Activated T-cell treated with anti-CD3 and anti-CD28 coated beads, Interleukin-2, amount 50 U/mL, for 4 hours (primary cell): ENCODE measurements at regions not wholly inside any gene's neighbourhood (a gene's known extent, or its start where the extent isn't known, plus 50 kb on each side); places are given as distances from the start of the nearest gene placed in this dataset.
A peak's percentile ranks its signal among the peaks of the same experiment; 100 is the strongest.
"Not testable (repeated sequence)": the region's sequence is repeated elsewhere in the genome, so short reads cannot be mapped to it uniquely, and the experiment has no call there.

Source experiments
- ATAC-seq, 2 donors: fragments of 200-7000 bp; cut with Tn5 transposase; one replicate each; pipeline ENCODE4 v1.10.0; 2021
- DNase-seq: peaks from one replicate; pipeline ENCODE4 v3.0.0-alpha.2; 2020
- H3K27me3 Mint-ChIP-seq: one replicate; pipeline ENCODE4 v1.8.0; 2021; ENCODE audit warnings: low read depth, mixed read lengths
- H3K36me3 Mint-ChIP-seq: one replicate; pipeline ENCODE4 v1.8.0; 2022; ENCODE audit warnings: mixed read lengths; ENCODE audit not compliant: insufficient read depth
- H3K4me1 Mint-ChIP-seq: one replicate; pipeline ENCODE4 v1.8.0; 2021; ENCODE audit warnings: low read depth, mixed read lengths
- H3K4me3 Mint-ChIP-seq: one replicate; pipeline ENCODE4 v1.8.0; 2021; ENCODE audit warnings: mild to moderate bottlenecking, moderate library complexity, mixed read lengths
- H3K9me3 Mint-ChIP-seq: one replicate; pipeline ENCODE4 v1.8.0; 2021; ENCODE audit warnings: mixed read lengths

DNA sequence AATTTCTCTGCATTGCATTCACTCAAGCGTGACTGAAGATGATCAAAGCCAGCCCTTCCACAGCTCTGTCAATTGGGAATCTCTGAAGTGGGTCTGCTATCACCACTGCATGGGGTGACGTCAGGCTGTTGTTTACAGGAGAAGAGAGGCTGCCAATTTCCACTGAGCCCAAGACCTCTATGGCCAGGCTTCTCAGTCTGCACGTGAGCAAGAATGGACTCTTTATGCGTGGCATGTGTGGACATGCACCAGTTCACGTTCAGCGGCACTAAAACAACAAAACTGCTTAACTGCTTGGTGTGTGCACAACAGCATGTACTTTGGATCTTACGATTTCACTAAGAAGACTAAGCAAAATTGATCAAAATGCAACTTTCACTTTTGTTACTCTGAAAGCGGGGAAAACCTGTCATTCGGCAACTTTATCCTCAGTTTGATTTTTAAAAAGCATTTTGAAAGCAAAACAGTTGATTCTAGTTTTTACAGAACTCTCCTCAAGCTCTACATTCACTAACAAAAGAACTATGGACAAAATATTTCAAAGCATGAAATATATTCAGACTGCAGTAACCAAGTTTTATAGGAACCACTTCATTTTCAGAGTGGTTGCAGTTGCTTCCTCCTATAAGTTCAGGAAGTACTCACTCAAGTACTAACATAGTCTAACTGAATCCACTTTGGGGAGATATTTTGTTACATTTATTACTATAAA, 77.0 kb upstream of the SERTAD2 start:
- H3K27me3 Mint-ChIP-seq: no peaks in the 10 kb centered on the region
- ATAC-seq (peak; percentile 65), DNase-seq (peak; percentile 22)
- no peaks in the 10 kb centered on the region for H3K9me3 Mint-ChIP-seq
- peaks cover 52% of the 10 kb centered on the region for H3K4me1 Mint-ChIP-seq
- H3K4me3 Mint-ChIP-seq: peak overlapping the region; percentile 84
- H3K36me3 Mint-ChIP-seq: peaks cover 3% of the 10 kb centered on the region

DNA sequence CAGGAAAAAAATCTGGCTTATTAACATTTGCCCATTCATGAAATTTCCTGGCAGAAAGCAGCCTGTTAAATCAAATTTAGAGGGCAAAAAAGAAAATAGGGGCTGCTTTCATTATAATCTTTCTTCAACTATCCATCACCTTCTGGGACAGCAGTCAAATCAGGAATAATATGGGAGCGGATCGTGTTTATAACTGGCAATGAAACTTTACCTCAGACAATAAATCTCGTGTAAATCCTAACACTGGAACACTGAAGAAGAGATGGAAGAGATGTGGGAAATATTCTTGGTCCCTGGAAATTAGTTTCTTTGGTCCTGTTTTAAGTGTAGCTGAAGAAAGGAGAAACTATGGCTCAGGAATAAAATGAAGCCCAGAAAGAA, 77.5 kb upstream of the SERTAD2 start:
- Mint-ChIP-seq H3K27me3 (no peaks in the 10 kb centered on the region), H3K4me3 (peak overlapping the region; percentile 84), H3K4me1 (peaks cover 49% of the 10 kb centered on the region), H3K36me3 (peaks cover 3% of the 10 kb centered on the region), H3K9me3 (no peaks in the 10 kb centered on the region)
- DNase-seq (no peak), ATAC-seq (no peak)

DNA sequence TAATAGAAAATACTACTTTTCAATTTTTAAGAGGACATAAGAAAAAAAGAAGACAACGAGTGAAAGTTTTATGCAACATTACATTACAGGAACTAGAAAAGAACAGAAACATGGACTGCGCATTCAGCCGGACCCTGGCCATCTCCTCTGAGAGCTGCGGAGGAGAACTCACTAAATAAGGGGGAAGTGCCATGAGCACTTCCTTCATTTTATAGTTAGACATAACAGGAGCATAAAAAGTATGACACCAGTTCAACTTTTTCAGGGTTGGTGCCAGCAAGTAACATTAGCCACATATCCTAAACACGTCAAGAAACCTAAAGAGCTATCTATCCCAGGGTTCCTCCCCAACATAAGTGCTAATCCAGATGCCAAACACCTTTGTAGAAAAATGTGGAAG, 78.0 kb upstream of the SERTAD2 start:
- DNase-seq (no peak), ATAC-seq (no peak)
- Mint-ChIP-seq H3K4me3 (peak overlapping the region; percentile 84), H3K27me3 (no peaks in the 10 kb centered on the region), H3K36me3 (peaks cover 3% of the 10 kb centered on the region), H3K4me1 (peaks cover 44% of the 10 kb centered on the region), H3K9me3 (no peaks in the 10 kb centered on the region)

DNA sequence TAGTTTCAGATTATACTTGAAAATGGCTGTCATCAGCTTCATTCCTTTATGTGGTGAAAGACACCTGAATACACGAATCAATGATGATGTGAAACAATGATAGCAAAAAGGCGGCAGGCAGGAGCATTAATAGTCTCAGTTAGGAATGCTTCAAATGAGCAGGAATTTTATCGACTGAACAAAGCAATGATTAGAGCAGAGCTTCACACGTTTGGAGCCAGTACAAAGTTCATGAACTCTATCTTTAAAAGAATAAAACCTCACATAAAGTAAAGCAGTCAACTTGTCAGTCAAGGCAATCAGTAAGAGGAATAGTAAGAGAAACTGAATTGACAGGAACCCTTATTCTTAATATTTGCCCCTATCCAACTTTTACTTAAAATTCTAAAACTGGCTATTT, 78.4 kb upstream of the SERTAD2 start:
- Mint-ChIP-seq H3K27me3 (no peaks in the 10 kb centered on the region), H3K4me3 (no peak overlapping the region), H3K9me3 (no peaks in the 10 kb centered on the region), H3K4me1 (peaks cover 40% of the 10 kb centered on the region), H3K36me3 (peaks cover 3% of the 10 kb centered on the region)
- ATAC-seq: no peak
- DNase-seq: no peak

- no peak for ATAC-seq
- Mint-ChIP-seq H3K4me1 (peaks cover 26% of the 10 kb centered on the region), H3K27me3 (no peaks in the 10 kb centered on the region), H3K9me3 (no peaks in the 10 kb centered on the region), H3K4me3 (no peak overlapping the region), H3K36me3 (peaks cover 3% of the 10 kb centered on the region)
- no peak for DNase-seq
Measured at GRCh38 chr2:64735504-64735903, 81.8 kb upstream of the SERTAD2 start.

- no peak for DNase-seq
- H3K9me3 Mint-ChIP-seq: no peaks in the 10 kb centered on the region
- peaks cover 10% of the 10 kb centered on the region for H3K4me1 Mint-ChIP-seq
- peak; percentile 72 to 87 for ATAC-seq
- H3K27me3 Mint-ChIP-seq: no peaks in the 10 kb centered on the region
- no peak overlapping the region for H3K4me3 Mint-ChIP-seq
- H3K36me3 Mint-ChIP-seq: peaks cover 3% of the 10 kb centered on the region
Measured at GRCh38 chr2:64737547-64737946, 83.8 kb upstream of the SERTAD2 start.

DNA sequence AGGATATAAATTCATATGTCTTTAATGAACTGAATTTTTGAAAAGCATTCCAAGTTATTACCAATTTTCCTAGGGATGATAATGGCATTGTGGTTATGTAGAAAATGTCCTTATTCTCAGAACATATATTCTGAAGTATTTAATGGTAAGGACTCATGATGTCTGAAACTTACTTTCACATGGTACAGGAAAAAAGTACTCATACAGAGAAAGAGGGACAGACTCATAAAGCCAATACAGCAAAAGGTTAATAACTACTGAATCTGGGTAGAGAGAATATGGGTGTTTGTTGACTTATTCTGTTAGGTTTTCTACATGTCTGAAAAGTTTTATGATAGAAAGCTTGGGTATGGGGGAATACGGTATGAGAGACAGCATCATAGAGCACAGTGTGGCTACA, 84.3 kb upstream of the SERTAD2 start:
- H3K4me3 Mint-ChIP-seq: no peak overlapping the region
- H3K27me3 Mint-ChIP-seq: no peaks in the 10 kb centered on the region
- peaks cover 10% of the 10 kb centered on the region for H3K4me1 Mint-ChIP-seq
- no peak for DNase-seq
- peaks cover 3% of the 10 kb centered on the region for H3K36me3 Mint-ChIP-seq
- peak; percentile 53 to 61 for ATAC-seq
- H3K9me3 Mint-ChIP-seq: no peaks in the 10 kb centered on the region

DNA sequence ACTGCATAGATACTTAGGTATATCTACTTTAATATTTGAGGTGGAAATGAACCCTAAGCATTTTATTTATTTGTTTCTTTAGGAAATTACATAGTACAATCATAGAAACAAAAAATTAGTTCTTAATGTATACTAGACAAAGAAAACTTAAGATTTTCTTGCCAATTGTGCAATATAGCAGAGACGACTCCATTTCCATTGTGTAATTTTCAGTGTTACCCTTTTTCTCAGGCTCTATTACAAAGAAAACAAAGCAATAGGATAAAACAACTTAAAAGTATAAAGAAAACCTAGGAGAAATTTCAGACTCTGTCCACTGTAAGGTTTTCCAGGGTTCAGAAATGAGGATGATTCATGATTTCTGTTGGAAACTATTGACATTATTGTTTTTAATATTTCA, 89.0 kb upstream of the SERTAD2 start:
- Mint-ChIP-seq H3K27me3 (no peaks in the 10 kb centered on the region), H3K9me3 (no peaks in the 10 kb centered on the region), H3K36me3 (no peaks in the 10 kb centered on the region), H3K4me3 (no peak overlapping the region), H3K4me1 (peaks cover 6% of the 10 kb centered on the region)
- no peak for ATAC-seq
- DNase-seq: no peak

- no peaks in the 10 kb centered on the region for H3K9me3 Mint-ChIP-seq
- H3K4me3 Mint-ChIP-seq: no peak overlapping the region
- H3K27me3 Mint-ChIP-seq: no peaks in the 10 kb centered on the region
Measured at GRCh38 chr2:64743739-64744330, 90.1 kb upstream of the SERTAD2 start.

DNA sequence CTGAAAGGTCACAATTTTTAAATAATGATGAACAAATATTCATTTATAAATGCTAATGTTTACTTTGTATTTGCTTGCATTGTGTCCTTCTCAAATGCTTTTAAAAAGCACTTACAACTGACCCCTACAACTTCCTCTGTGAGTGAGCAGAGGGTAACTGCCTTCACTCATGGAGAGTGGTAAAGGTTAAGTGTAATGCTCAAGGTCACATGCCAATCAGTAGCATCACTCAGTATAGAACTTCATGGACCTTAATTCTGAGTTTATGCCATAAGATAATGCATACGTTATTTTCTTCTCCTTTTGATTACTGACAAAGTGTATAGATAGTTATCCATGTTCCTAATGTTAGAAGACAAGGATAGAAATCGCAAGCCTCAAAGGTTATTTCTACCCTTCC, 91.8 kb upstream of the SERTAD2 start:
- no peaks in the 10 kb centered on the region for H3K36me3 Mint-ChIP-seq

More at GRCh38 chr2:64743739-64744330, 90.1 kb upstream of the SERTAD2 start:
- ATAC-seq: no peak
- peaks cover 5% of the 10 kb centered on the region for H3K4me1 Mint-ChIP-seq
- no peaks in the 10 kb centered on the region for H3K36me3 Mint-ChIP-seq
- DNase-seq: no peak

GRCh38 chr2:64747690-64748091, 94.0 kb upstream of the SERTAD2 start:
- ATAC-seq, DNase-seq, H3K9me3 Mint-ChIP-seq, H3K4me3 Mint-ChIP-seq, H3K36me3 Mint-ChIP-seq, H3K27me3 Mint-ChIP-seq: not testable (repeated sequence)
- H3K4me1 Mint-ChIP-seq: peaks cover 22% of the 10 kb centered on the region

More for the DNA sequence above, 91.8 kb upstream of the SERTAD2 start:
- Mint-ChIP-seq H3K9me3 (no peaks in the 10 kb centered on the region), H3K4me1 (peaks cover 17% of the 10 kb centered on the region), H3K4me3 (no peak overlapping the region), H3K27me3 (no peaks in the 10 kb centered on the region)
- no peak for DNase-seq
- ATAC-seq: no peak

DNA sequence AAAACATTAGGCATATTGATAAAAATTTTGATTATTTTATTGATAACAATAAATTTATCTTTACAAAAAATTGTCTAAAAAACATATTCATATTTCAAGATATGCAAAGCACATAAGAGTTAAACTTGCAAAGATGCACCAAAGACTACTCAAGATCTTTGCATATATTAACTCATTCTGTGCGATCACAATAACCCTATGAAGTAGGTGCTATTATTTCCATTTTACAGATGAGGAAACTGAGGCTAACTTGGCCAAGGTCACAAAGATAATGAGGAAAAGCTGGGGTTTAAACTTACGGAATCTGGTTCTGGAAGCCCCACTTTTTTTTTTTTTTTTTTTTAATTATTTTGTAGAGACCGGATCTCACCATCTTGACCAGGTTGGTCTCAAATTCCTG, 94.4 kb upstream of the SERTAD2 start:
- Mint-ChIP-seq H3K4me3 (no peak overlapping the region), H3K9me3 (no peaks in the 10 kb centered on the region), H3K27me3 (no peaks in the 10 kb centered on the region), H3K36me3 (no peaks in the 10 kb centered on the region), H3K4me1 (peaks cover 22% of the 10 kb centered on the region)
- ATAC-seq: no peak
- no peak for DNase-seq

- no peaks in the 10 kb centered on the region for H3K36me3 Mint-ChIP-seq
- DNase-seq (no peak), ATAC-seq (no peak)
- peak overlapping the region; percentile 56 for H3K4me3 Mint-ChIP-seq
- H3K4me1 Mint-ChIP-seq: peaks cover 22% of the 10 kb centered on the region
- H3K27me3 Mint-ChIP-seq: no peaks in the 10 kb centered on the region
- no peaks in the 10 kb centered on the region for H3K9me3 Mint-ChIP-seq
Measured at GRCh38 chr2:64748561-64748960, 94.8 kb upstream of the SERTAD2 start.

DNA sequence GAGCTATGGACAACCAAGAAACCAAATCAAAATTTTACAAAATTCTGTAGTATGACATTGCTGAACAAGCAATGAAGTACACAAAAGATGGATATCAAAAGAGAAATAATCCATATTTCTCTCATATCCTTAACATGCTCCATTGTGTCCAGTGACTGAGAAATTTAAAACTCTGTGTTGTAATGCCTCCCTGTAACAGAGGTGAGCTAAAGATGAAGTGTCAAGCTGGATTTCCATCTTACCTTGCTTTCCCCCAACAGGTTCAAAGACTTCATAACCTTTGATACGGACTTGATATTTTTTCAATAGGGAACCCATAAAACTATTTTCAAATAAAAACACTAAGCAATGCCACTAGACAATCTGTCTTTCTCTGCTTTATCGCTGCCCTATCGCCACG, 95.7 kb upstream of the SERTAD2 start:
- H3K4me3 Mint-ChIP-seq: peak overlapping the region; percentile 93
- no peak for ATAC-seq
- no peaks in the 10 kb centered on the region for H3K9me3 Mint-ChIP-seq
- DNase-seq: no peak
- H3K4me1 Mint-ChIP-seq: peaks cover 22% of the 10 kb centered on the region
- H3K36me3 Mint-ChIP-seq: no peaks in the 10 kb centered on the region
- H3K27me3 Mint-ChIP-seq: no peaks in the 10 kb centered on the region

GRCh38 chr2:64750001-64750816, 96.5 kb upstream of the SERTAD2 start:
- Mint-ChIP-seq H3K4me1 (peaks cover 22% of the 10 kb centered on the region), H3K36me3 (no peaks in the 10 kb centered on the region)

More at GRCh38 chr2:64750001-64750816, 96.5 kb upstream of the SERTAD2 start:
- peak overlapping the region; percentile 93 for H3K4me3 Mint-ChIP-seq
- no peak for ATAC-seq
- peak; percentile 39 for DNase-seq
- H3K27me3 Mint-ChIP-seq: no peaks in the 10 kb centered on the region
- no peaks in the 10 kb centered on the region for H3K9me3 Mint-ChIP-seq
